Mononuclear cell (primary cell): ENCODE measurements at regions not wholly inside any gene's neighbourhood (a gene's known extent, or its start where the extent isn't known, plus 50 kb on each side); places are given as distances from the start of the nearest gene placed in this dataset.

ENCODE experiments used
- H3K27me3 ChIP-seq: 2 replicates; pipeline ENCODE4 v1.6.0; 2011; ENCODE audit warnings: low read length, control low read depth; ENCODE audit not compliant: insufficient read depth
- H3K4me1 ChIP-seq: 2 replicates; pipeline ENCODE4 v1.5.1; 2011; ENCODE audit warnings: mild to moderate bottlenecking, low read length, control low read depth; ENCODE audit not compliant: insufficient read depth
- H3K4me3 ChIP-seq: 2 replicates; pipeline ENCODE4 v1.5.1; 2011; ENCODE audit warnings: mild to moderate bottlenecking, low read length, moderate library complexity
- H3K9me3 ChIP-seq: 2 replicates; pipeline ENCODE4 v1.5.1; 2011; ENCODE audit warnings: low read depth, mild to moderate bottlenecking, control low read depth, low read length

DNA sequence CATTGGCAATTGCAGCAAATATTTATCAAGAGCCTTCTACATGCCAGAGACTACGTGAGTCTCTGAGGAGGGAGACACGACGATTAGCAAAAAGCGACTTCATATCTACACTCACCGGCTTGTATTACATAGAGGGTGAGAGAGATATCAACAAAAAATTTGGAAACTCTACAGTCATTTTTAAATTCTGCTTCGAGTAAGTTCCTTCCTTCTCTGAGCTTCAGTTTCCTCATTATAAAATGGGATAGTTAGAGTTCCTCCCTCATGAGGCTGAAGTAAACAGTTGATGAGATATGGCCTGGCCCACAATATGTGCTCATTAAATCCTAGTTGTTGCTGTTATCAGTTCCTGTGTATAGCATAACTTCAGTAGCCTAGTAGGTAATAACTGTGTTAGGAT lies 64.1 kb upstream of the SIRPA start:
- Histone ChIP-seq H3K4me1 (peaks cover 64% of the 10 kb centered on the region), H3K4me3 (no peak overlapping the region)

DNA sequence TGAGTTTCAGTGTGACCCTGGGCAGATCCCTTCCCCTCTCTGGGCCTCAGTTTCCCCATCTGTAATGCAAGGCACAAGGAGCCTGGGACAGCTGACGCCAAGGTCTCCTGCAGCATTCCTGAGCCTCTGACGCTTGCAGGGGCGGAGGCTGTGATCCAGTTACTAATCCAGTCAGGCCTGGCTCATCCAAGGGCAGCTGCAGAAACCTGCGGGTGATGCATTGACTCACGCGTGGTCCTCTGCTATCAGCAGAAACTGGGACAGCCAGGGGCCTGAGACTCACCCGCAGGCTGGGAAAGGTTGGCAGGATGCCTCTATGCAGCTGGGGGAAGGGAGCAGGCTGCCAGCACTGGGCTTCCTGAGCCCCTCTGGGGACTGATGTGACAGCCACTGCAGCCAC lies 65.0 kb upstream of the SIRPA start:
- Histone ChIP-seq H3K4me3 (no peak overlapping the region), H3K4me1 (peaks cover 71% of the 10 kb centered on the region), H3K9me3 (no peaks in the 10 kb centered on the region), H3K27me3 (no peaks in the 10 kb centered on the region)

More for the DNA sequence above, 64.1 kb upstream of the SIRPA start:
- Histone ChIP-seq H3K27me3 (no peaks in the 10 kb centered on the region), H3K9me3 (no peaks in the 10 kb centered on the region)

- no peaks in the 10 kb centered on the region for H3K9me3 ChIP-seq
- H3K4me1 ChIP-seq = peaks cover 77% of the 10 kb centered on the region
- H3K4me3 ChIP-seq = no peak overlapping the region
- H3K27me3 ChIP-seq = no peaks in the 10 kb centered on the region
Observed at GRCh38 chr20:1829531-1829930, 65.7 kb upstream of the SIRPA start.

GRCh38 chr20:1828786-1829131 lies 66.4 kb upstream of the SIRPA start:
- Histone ChIP-seq H3K4me3 (no peak overlapping the region), H3K4me1 (peaks cover 85% of the 10 kb centered on the region), H3K9me3 (no peaks in the 10 kb centered on the region)

GRCh38 chr20:1827974-1828785 lies 67.0 kb upstream of the SIRPA start:
- no peak overlapping the region for H3K4me3 ChIP-seq
- no peaks in the 10 kb centered on the region for H3K9me3 ChIP-seq
- peaks cover 91% of the 10 kb centered on the region for H3K4me1 ChIP-seq
- H3K27me3 ChIP-seq = no peaks in the 10 kb centered on the region

More at GRCh38 chr20:1828786-1829131, 66.4 kb upstream of the SIRPA start:
- no peaks in the 10 kb centered on the region for H3K27me3 ChIP-seq

DNA sequence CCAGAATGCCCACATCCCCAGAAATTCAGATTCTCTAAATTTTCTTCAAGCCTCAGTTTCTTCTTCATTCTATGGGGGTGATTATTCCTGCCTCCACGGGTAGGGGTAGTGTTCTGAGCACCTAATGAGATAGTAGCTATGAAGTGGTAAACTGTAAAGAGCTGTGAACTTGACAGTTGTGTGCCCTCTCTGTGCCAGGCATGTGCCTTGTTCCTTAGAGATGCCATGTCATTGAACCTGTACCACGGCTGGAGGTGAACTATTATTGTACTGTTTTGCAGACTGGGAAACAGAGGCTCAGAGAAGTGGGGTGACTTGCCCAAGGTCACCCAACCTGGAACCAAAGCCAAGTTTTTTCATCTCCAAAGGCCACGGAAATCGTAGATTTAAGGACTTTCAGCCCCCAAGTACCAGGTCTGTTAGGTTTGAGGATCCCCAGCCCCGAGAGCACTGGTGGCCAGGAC lies 67.7 kb upstream of the SIRPA start:
- no peaks in the 10 kb centered on the region for H3K27me3 ChIP-seq

DNA sequence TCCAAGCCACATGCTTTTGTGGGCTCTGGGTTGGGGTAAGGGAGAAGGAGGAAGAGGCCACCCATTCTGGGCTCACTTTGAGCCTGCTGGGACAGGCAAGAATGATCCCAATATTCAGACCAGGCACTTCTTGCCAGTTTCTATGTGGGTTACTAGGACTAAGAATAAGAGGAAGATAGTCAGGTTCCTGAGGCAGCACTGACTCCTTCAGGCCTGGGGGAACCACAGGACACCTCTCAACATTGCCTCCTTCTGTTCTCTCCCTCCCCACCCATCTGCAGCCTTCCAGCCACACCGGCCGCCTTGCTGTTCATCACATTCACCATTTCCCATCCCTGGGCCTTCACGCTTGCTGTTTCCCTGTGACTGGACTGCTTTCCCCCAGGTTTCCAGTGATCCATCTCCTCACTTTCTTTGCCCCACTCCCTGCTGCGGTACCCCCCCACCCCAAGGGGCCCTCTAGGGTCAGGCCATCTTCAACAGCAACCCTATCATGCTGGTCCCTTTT lies 69.2 kb upstream of the SIRPA start:
- H3K4me1 ChIP-seq = peaks cover 90% of the 10 kb centered on the region
- H3K9me3 ChIP-seq = no peaks in the 10 kb centered on the region

More for the DNA sequence above, 67.7 kb upstream of the SIRPA start:
- no peaks in the 10 kb centered on the region for H3K9me3 ChIP-seq
- H3K4me1 ChIP-seq = peaks cover 93% of the 10 kb centered on the region
- no peak overlapping the region for H3K4me3 ChIP-seq

DNA sequence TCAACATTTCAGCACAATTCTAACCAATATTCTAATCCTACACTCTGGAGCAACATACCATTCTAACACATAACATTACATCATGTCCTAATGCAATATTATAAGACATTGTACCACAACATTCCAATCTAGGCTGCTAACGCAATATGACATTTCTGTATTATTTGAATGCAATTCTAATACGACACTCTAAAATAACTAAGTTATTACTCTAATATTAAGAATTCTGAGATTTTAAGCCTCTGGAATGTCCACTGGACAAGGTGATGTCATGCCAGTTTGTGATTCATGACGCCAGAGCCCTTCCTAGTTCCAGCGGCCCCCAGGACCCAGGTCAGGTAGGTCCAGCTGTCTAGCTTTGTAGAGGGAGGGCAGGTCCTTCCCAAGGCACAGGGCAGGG lies 69.7 kb upstream of the SIRPA start:
- Histone ChIP-seq H3K4me3 (no peak overlapping the region), H3K4me1 (peaks cover 90% of the 10 kb centered on the region), H3K9me3 (no peaks in the 10 kb centered on the region), H3K27me3 (no peaks in the 10 kb centered on the region)

More for the DNA sequence above, 69.2 kb upstream of the SIRPA start:
- no peaks in the 10 kb centered on the region for H3K27me3 ChIP-seq
- H3K4me3 ChIP-seq = no peak overlapping the region

DNA sequence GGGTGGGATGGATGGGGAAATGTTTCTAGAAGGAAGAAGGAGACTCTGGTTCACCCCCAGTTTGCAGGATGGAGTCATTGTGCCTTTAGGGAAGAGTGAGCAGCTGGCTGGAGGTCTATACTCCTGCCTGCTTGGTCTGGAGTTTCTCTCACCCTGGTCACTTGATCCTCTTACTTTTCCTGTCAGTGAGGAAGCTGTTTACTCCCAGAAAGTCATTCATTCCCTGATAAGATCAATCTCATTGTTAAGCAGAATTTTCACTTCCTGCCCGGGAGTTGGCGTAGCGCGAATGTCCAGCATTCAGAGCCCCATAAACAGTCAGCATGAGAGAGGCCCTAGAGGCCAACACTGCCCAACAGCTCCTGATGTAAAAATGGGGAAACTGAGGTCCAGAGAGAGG lies 70.4 kb upstream of the SIRPA start:
- no peaks in the 10 kb centered on the region for H3K9me3 ChIP-seq
- no peaks in the 10 kb centered on the region for H3K27me3 ChIP-seq
- H3K4me1 ChIP-seq = peaks cover 90% of the 10 kb centered on the region
- no peak overlapping the region for H3K4me3 ChIP-seq

- no peaks in the 10 kb centered on the region for H3K27me3 ChIP-seq
- H3K4me3 ChIP-seq = no peak overlapping the region
- H3K4me1 ChIP-seq = peaks cover 90% of the 10 kb centered on the region
- H3K9me3 ChIP-seq = no peaks in the 10 kb centered on the region
Observed at GRCh38 chr20:1824181-1824580, 71.0 kb upstream of the SIRPA start.

GRCh38 chr20:1823450-1823844 lies 71.8 kb upstream of the SIRPA start:
- Histone ChIP-seq H3K4me3 (no peak overlapping the region), H3K9me3 (no peaks in the 10 kb centered on the region), H3K4me1 (peaks cover 90% of the 10 kb centered on the region), H3K27me3 (no peaks in the 10 kb centered on the region)

GRCh38 chr20:1822564-1823449 lies 72.4 kb upstream of the SIRPA start:
- no peak overlapping the region for H3K4me3 ChIP-seq
- no peaks in the 10 kb centered on the region for H3K27me3 ChIP-seq
- peaks cover 90% of the 10 kb centered on the region for H3K4me1 ChIP-seq
- H3K9me3 ChIP-seq = no peaks in the 10 kb centered on the region

- Histone ChIP-seq H3K9me3 (no peaks in the 10 kb centered on the region), H3K4me1 (peaks cover 85% of the 10 kb centered on the region), H3K27me3 (no peaks in the 10 kb centered on the region), H3K4me3 (no peak overlapping the region)
Observed at GRCh38 chr20:1820138-1821079, 74.8 kb upstream of the SIRPA start.

DNA sequence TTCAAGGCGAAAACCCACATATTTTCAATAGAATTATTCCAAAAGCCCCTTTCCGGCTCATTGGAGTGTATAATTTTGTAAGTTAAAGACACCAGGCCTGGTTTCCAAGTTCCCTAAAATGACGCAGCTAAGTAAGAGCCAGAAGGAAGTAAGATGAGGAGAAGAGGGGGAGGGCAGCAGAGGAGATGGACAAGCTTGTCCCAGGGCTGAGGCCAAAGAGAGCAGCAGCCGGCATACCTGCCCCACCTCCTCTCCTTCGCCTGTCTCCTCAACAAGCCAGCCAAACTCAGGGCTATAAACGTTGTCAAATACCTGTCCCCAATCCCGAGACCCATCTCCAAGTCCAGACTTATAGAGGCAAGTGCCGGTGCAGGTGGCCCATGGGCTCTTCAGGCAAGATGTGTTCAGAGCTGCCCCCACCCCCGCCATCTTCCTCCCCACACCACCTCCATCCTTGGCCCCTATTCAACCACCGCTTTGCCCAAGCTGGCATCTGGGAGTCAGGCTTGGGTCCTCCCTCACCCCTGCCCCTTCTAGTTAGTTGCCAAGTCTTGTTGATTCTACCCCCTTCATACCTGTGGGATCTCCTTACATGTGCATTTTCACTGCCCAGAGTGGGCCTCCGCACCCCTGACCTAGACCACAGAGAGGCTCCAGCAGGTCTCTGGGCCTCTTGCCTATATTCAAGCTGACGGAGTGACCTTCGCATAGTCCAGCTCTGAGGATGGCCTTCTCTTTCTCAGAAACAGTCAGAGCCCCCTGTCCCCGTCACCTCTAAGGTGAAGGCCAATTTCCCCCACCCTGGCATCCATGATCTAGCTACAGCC lies 75.7 kb upstream of the SIRPA start:
- no peaks in the 10 kb centered on the region for H3K9me3 ChIP-seq
- H3K4me3 ChIP-seq = no peak overlapping the region
- H3K4me1 ChIP-seq = peaks cover 78% of the 10 kb centered on the region
- no peaks in the 10 kb centered on the region for H3K27me3 ChIP-seq
